ENCODE measurements at regions not wholly inside any gene's neighbourhood (a gene's known extent, or its start where the extent isn't known, plus 50 kb on each side); places are given as distances from the start of the nearest gene placed in this dataset.
A peak's percentile ranks its signal among the peaks of the same experiment; 100 is the strongest.

DNA sequence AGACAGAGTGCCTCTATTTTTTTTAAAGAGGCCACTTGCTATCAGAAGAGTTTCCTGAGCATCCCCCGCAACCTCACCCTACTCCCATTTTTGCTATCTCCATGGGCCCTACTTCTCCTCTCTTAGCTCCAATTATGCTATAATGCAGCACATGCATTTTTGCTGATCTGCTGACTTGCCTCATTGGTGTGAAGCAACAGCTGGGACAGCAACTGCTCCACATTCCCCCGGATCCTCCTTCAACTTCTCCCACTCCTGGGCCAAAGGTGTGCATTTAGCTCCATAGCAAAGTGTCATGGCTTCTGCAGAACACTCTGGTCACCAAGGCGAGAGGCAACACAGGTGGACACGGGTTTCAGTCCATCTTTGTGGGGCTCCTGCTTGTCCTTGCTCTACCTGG, 56.7 kb upstream of the USP29 start:
- peaks cover 0 to 28% (median 6%) of the 10 kb centered on the region in 7 donors for H3K27me3 ChIP-seq
- peaks cover 0 to 42% (median 0%) of the 10 kb centered on the region in 11 donors for H3K9me3 ChIP-seq
- no peak overlapping the region for H3K27ac ChIP-seq
- WGBS, 2 donors = 84% methylated on average over 4 of the region's 4 CpGs
- no peaks in the 10 kb centered on the region for H3K36me3 ChIP-seq
- ATAC-seq (no peak), DNase-seq (no peak)
- no peak overlapping the region for H3K4me3 ChIP-seq
- TF ChIP-seq, protein P1, sequence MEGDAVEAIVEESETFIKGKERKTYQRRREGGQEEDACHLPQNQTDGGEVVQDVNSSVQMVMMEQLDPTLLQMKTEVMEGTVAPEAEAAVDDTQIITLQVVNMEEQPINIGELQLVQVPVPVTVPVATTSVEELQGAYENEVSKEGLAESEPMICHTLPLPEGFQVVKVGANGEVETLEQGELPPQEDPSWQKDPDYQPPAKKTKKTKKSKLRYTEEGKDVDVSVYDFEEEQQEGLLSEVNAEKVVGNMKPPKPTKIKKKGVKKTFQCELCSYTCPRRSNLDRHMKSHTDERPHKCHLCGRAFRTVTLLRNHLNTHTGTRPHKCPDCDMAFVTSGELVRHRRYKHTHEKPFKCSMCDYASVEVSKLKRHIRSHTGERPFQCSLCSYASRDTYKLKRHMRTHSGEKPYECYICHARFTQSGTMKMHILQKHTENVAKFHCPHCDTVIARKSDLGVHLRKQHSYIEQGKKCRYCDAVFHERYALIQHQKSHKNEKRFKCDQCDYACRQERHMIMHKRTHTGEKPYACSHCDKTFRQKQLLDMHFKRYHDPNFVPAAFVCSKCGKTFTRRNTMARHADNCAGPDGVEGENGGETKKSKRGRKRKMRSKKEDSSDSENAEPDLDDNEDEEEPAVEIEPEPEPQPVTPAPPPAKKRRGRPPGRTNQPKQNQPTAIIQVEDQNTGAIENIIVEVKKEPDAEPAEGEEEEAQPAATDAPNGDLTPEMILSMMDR (IDR thresholded peaks at IDR 0.05) = no peak
- intact Hi-C loops (cut with DNase I) = no loop called here
- H3K4me1 ChIP-seq = no peaks in the 10 kb centered on the region

- H3K4me3 ChIP-seq = no peak overlapping the region
- peaks cover 0 to 76% (median 0%) of the 10 kb centered on the region in 11 donors for H3K9me3 ChIP-seq
- intact Hi-C loops (cut with DNase I) = no loop called here
- peaks cover 0 to 16% (median 0%) of the 10 kb centered on the region in 7 donors for H3K27me3 ChIP-seq
- no peak for ATAC-seq
- WGBS, 2 donors = 90 to 95% methylated on average over 3 of the region's 3 CpGs
- H3K36me3 ChIP-seq = no peaks in the 10 kb centered on the region
- TF ChIP-seq, protein P1 (IDR thresholded peaks at IDR 0.05) = no peak
- DNase-seq = no peak
- H3K27ac ChIP-seq = no peak overlapping the region
- H3K4me1 ChIP-seq = no peaks in the 10 kb centered on the region
Observed at GRCh38 chr19:57067440-57067839, 52.3 kb upstream of the USP29 start.

DNA sequence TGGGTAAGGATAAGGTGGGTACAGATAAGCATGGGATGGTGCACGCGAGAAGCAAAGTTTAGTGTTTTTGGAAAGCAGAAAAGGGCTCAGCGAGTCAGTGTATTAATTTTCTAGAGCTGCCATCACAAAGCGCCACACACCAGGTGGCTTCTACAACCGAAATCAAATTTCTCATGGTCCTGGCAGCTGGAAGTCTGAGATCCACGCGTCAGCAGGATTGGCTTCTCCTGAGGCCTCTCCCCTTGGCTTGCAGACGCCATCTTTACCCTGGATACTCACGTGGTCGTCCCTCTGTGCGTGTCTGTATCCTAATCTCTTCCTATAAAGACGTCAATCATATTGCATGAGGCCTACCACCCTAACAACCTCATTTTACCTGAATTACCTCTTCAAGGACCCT, 51.5 kb upstream of the USP29 start:
- WGBS, 2 donors = 77 to 80% methylated on average over 12 of the region's 12 CpGs
- intact Hi-C loops (cut with DNase I) = no loop called here
- Histone ChIP-seq H3K27ac (no peak overlapping the region), H3K36me3 (no peaks in the 10 kb centered on the region), H3K9me3 (peaks cover 0 to 77% (median 0%) of the 10 kb centered on the region in 11 donors), H3K4me3 (no peak overlapping the region), H3K27me3 (peaks cover 0 to 16% (median 0%) of the 10 kb centered on the region in 7 donors), H3K4me1 (no peaks in the 10 kb centered on the region)
- ATAC-seq = no peak
- TF ChIP-seq, protein P1 (IDR thresholded peaks at IDR 0.05) = no peak
- DNase-seq = no peak

- no peak for ATAC-seq
- H3K27me3 ChIP-seq = peaks cover 0 to 16% (median 0%) of the 10 kb centered on the region in 7 donors
- peaks cover 0 to 79% (median 0%) of the 10 kb centered on the region in 11 donors for H3K9me3 ChIP-seq
- no peak overlapping the region for H3K4me3 ChIP-seq
- H3K36me3 ChIP-seq = no peaks in the 10 kb centered on the region
- TF ChIP-seq, protein P1 (IDR thresholded peaks at IDR 0.05) = peak in 3 of 9 donors; percentile 18 to 29 (median 19)
- WGBS, 2 donors = 33 to 35% methylated on average over 24 of the region's 24 CpGs
- no peak overlapping the region for H3K27ac ChIP-seq
- no peaks in the 10 kb centered on the region for H3K4me1 ChIP-seq
- intact Hi-C loops (cut with DNase I) = no loop called here
- no peak for DNase-seq
Observed at GRCh38 chr19:57068921-57069697, 50.7 kb upstream of the USP29 start.
